ENCODE measurements at regions not wholly inside any gene's neighbourhood (a gene's known extent, or its start where the extent isn't known, plus 50 kb on each side); places are given as distances from the start of the nearest gene placed in this dataset.

DNA sequence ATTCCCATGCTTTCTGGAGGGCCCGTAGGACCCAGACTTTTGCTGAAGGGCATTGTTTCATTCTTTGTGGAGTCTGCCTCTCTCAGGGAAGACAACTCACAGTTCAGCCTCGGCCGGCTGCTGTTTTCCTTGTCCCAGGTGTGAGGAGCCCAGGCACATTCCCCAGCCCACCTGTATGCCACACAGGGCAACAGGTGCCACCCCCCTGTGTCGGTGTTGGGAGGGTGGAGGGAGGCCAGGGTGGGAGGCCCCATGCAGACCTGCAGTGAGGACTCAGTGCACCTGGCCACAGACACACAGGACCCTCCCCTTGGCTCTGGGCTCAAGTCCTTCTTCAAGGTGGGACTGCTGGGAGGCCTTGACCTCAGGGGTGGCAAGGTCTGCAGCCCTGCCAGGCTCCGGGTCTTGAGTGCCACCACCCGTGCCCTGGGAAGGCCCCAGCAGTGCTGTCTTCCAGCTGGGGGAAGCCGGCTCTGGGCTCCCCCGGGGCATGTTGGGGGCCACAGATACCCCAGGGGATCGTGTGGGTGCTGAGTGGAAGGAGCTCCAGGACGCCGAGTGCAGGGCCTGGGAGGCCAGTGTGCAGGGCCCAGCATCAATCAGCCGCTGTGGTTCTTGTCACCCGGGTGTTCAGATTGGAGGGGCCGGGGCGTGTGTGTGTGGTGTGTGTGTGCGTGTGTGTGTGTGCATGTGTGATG, 1286.1 kb downstream of the BRD1 start:
- no peaks in the 10 kb centered on the region for H3K9me3 ChIP-seq
- H3K4me1 ChIP-seq, result peaks cover 0 to 41% (median 19%) of the 10 kb centered on the region in 4 donors
- no peaks in the 10 kb centered on the region for H3K36me3 ChIP-seq
- 88 to 91% methylated on average over 8 to 16 of the region's 16 CpGs for WGBS, 2 donors
- H3K27me3 ChIP-seq, result no peaks in the 10 kb centered on the region
- peak overlapping the region in 1 of 4 donors; percentile 63 for H3K27ac ChIP-seq
- no peak overlapping the region for H3K4me3 ChIP-seq
- TF ChIP-seq POLR2A (IDR thresholded peaks at IDR 0.05) (no peak), EP300 (IDR thresholded peaks at IDR 0.05) (no peak)
- TF ChIP-seq, protein P1, sequence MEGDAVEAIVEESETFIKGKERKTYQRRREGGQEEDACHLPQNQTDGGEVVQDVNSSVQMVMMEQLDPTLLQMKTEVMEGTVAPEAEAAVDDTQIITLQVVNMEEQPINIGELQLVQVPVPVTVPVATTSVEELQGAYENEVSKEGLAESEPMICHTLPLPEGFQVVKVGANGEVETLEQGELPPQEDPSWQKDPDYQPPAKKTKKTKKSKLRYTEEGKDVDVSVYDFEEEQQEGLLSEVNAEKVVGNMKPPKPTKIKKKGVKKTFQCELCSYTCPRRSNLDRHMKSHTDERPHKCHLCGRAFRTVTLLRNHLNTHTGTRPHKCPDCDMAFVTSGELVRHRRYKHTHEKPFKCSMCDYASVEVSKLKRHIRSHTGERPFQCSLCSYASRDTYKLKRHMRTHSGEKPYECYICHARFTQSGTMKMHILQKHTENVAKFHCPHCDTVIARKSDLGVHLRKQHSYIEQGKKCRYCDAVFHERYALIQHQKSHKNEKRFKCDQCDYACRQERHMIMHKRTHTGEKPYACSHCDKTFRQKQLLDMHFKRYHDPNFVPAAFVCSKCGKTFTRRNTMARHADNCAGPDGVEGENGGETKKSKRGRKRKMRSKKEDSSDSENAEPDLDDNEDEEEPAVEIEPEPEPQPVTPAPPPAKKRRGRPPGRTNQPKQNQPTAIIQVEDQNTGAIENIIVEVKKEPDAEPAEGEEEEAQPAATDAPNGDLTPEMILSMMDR (IDR thresholded peaks at IDR 0.05), result no peak
- DNase-seq (ENCODE audit: low spot score in 2 of 2), result no peak

DNA sequence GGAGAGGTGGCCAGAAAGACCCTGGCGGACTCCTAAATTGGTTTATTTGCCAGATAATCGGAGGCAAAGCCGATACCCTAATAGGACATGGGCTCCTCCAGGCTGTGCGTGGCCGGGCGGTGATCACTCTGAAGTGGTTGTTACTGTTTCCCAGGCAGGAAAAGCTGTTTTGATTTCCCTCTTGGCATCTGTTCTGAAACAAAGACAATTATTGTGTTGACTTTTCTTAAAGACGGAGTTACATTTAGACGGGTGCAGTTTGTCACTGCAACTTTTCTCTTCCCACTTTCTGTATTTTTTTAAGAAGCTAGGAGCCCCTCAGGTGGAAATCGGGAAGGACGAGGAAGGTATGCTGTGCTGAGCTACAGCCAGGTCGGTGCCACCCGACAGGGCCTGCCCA, 1288.4 kb downstream of the BRD1 start:
- Histone ChIP-seq H3K36me3 (no peaks in the 10 kb centered on the region), H3K27ac (peak overlapping the region in 3 of 4 donors; percentile 61 to 91 (median 90)), H3K9me3 (no peaks in the 10 kb centered on the region), H3K4me3 (no peak overlapping the region), H3K27me3 (no peaks in the 10 kb centered on the region), H3K4me1 (peaks cover 0 to 57% (median 21%) of the 10 kb centered on the region in 4 donors)
- no peak for DNase-seq (ENCODE audit: low spot score in 2 of 2)
- TF ChIP-seq, protein P1 (IDR thresholded peaks at IDR 0.05), result no peak
- TF ChIP-seq POLR2A (IDR thresholded peaks at IDR 0.05), result no peak
- TF ChIP-seq EP300 (IDR thresholded peaks at IDR 0.05), result no peak
- WGBS, 2 donors, result 50 to 52% methylated on average over 12 of the region's 12 CpGs

DNA sequence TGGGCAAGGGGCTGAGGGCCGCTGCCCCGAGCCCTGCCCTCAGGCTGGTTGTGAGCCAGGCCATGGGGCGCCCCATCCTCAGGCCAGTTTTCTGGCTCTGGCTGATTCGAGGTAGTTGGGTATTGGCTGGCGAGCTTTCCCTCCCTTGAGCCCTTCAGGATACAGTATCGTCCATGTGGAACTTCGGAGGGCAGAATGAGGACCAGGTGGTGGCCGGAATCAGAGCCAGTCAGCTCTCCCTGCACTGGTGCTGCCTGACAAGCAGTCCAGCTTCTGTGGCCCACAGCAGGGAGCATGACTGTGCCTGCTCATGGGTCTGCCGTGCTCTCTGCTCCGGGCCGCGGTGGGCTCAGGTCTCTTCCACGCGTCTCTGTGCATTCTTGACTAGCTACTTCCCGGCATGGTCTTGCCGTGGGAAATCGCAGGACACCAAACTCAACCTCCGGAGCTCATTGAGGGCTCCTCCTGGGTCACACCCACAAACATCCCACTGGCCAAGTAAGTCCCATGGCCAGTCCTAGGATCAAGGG, 1289.3 kb downstream of the BRD1 start:
- 85 to 93% methylated on average over 17 to 18 of the region's 18 CpGs for WGBS, 2 donors

DNA sequence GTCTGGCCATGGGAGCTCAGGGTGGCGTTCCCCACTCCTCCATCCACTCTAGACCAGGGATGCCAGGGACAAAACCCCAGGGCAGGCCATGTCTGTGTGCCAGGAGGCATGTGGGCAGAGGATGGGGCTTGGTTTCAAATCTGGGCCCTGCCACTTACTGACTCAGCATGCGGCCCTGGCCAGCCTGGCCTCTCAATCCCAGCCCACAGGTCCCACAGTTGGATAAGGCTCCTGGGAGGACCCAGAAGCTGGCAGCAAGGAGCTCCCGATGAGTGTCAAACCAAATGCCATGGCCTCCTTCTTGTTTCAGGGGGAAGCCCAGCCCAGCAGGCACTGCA, 1290.4 kb downstream of the BRD1 start:
- Histone ChIP-seq H3K9me3 (no peaks in the 10 kb centered on the region), H3K36me3 (no peaks in the 10 kb centered on the region), H3K4me1 (peaks cover 0 to 63% (median 22%) of the 10 kb centered on the region in 4 donors), H3K27ac (peak overlapping the region; percentile 60 to 91 (median 76)), H3K4me3 (no peak overlapping the region), H3K27me3 (no peaks in the 10 kb centered on the region)
- TF ChIP-seq, protein P1 (IDR thresholded peaks at IDR 0.05), result no peak
- peak in 1 of 2 donors; percentile 86 for TF ChIP-seq EP300 (IDR thresholded peaks at IDR 0.05)
- WGBS, 2 donors, result 86 to 87% methylated on average over 1 to 2 of the region's 3 CpGs
- no peak for DNase-seq (ENCODE audit: low spot score in 2 of 2)

More for the DNA sequence above, 1289.3 kb downstream of the BRD1 start:
- Histone ChIP-seq H3K4me1 (peaks cover 0 to 63% (median 22%) of the 10 kb centered on the region in 4 donors), H3K27me3 (no peaks in the 10 kb centered on the region), H3K36me3 (no peaks in the 10 kb centered on the region), H3K27ac (peak overlapping the region; percentile 60 to 91 (median 76)), H3K9me3 (no peaks in the 10 kb centered on the region), H3K4me3 (no peak overlapping the region)
- TF ChIP-seq, protein P1 (IDR thresholded peaks at IDR 0.05), result no peak
- TF ChIP-seq POLR2A (IDR thresholded peaks at IDR 0.05) (no peak), EP300 (IDR thresholded peaks at IDR 0.05) (no peak)
- DNase-seq (ENCODE audit: low spot score in 2 of 2), result no peak

DNA sequence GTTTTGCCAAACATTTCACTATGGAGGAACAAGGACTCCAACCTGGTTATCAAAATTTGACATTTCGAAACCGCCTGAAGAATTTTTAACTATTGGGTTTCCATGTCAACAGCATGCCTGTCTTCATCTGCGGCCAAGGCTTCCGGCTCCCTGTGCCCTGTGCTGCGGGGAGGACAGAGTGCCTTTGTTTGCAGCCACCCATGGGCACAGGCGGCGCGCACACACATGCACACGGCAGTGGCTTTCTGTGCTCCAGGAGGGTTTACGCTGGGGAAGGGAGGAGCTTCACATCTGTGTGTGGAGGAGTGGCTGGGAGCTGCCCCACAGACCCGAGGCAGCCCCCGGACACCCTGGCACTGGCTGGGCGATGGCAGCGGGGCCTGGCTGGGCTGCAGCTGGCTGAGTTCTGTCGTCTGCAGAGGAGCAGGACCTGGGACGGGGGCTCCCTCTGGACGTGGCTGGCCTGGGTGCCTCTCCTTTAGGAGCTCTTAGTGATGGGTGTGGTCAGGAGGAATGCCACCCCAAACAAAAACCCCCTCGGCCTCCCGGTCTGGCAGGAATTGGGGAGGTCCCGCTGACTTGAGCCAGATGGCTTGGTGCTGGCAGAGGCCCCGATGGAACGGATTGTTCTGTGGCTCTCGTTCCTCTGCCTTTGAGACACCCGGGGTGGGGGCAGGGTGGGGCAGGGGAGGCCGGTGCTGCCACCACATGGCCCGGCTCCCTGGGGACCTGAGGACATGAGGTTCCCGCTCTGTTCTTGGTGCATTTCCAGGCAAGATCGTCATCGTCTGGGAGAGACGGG, 1290.9 kb downstream of the BRD1 start:
- Histone ChIP-seq H3K36me3 (no peaks in the 10 kb centered on the region), H3K27me3 (no peaks in the 10 kb centered on the region), H3K27ac (peak overlapping the region; percentile 60 to 91 (median 76)), H3K9me3 (no peaks in the 10 kb centered on the region), H3K4me1 (peaks cover 0 to 63% (median 22%) of the 10 kb centered on the region in 4 donors), H3K4me3 (peak overlapping the region in 1 of 4 donors; percentile 20)
- DNase-seq (ENCODE audit: low spot score in 2 of 2), result peak; percentile 14 to 49
- TF ChIP-seq POLR2A (IDR thresholded peaks at IDR 0.05), result peak in 1 of 2 donors; percentile 8
- TF ChIP-seq, protein P1 (IDR thresholded peaks at IDR 0.05), result no peak
- peak in 1 of 2 donors; percentile 77 for TF ChIP-seq EP300 (IDR thresholded peaks at IDR 0.05)
- 53 to 65% methylated on average over 11 to 16 of the region's 30 CpGs for WGBS, 2 donors

All from tibial nerve (tissue), 4 donors.